GM19351 (cell line): ENCODE measurements at regions not wholly inside any gene's neighbourhood (a gene's known extent, or its start where the extent isn't known, plus 50 kb on each side); places are given as distances from the start of the nearest gene placed in this dataset.
"Not testable (repeated sequence)": the region's sequence is repeated elsewhere in the genome, so short reads cannot be mapped to it uniquely, and the experiment has no call there.

ENCODE experiments used
- ATAC-seq: cut with Tn5 transposase; IDR thresholded peaks from one replicate; pipeline ENCODE4 v1.9.1; 2021; ENCODE audit warnings: mild to moderate bottlenecking, moderate library complexity; ENCODE audit not compliant: unreplicated experiment

DNA sequence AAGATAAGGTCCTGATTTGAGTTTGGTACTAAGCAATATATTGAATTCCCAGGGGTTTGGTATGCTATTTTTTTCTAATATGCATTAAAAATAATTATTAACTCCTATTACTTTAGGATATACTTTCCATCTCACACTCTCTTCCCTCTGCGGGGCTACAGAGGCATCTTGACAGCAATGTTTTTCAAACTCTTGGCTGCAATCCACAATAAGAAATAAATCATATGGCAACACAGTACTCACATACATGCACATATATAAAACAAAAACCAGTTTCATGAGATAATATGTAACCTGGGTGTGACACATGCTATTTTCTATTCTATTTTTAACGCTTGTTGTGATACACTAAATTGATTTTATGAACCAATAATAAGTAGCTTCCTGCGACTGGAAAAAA is 189.5 kb downstream of the UNC5CL start:
- ATAC-seq = no peak

DNA sequence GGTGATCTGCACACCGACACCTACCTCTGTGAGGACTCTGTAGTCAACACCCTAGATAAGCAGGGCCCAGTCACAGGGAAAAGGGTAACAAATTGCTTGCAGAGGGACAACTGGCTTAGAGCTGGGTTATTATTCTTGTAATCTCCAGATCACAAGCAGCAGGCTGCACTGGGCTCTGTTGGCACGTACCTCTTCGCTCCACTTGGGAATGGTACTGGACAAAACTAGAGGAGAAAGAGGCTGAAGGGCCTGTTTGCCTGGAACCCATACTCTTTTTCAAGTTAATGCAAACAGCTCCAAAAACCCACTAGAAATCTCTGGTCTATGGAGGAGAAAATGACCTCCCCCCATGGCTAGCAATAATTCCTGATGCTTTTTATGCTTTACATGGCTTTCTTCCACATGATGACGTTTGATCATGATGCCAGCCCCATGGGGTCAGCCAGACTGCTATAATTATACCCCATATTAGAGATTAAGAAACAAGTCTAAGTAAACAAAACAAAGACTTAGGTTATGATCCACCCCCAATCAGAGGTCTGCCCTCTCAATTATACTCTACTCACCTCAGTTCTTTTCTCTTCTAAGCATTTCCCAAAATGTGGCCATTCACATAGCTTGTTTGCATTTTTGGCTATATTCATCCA is 190.0 kb downstream of the UNC5CL start:
- no peak for ATAC-seq

DNA sequence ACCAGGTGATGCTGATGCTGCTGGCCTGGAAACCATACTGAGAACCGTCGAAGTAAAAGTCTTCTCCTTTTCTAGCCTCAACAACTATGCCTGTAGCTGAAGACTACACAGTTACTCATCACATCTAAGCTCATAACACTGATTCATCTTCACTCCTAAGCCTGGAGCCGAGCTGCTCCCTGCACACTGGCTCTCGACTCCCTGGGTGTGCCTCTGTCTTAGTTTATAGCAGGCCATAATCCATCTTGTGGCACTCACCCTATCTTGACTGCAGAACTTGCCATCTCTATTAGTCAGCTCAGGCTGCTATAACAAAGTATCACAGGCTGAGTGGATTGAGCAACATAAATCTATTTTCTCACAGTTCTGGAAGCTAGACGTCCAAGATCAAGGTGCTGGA is 191.0 kb downstream of the UNC5CL start:
- no peak for ATAC-seq

DNA sequence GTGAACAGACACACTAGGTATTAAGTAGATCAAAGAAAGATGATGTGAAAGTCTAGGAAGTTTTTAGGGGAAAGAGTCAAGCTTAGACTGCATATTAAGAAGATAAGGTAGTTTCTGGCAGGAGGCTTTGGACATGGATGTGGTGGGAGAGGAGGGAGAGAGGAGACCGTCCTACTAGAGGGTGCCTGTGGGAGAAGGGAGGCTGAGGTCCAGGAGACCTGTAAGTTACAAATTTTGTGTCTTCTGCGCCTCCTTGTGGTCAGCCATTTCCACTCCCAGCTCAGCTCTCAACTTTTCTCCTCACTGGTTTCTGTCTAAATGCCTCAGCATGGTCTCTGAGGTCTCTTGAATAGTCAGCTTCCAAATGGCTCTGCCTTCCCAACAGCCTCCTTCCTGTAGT is 193.5 kb downstream of the UNC5CL start:
- no peak for ATAC-seq

DNA sequence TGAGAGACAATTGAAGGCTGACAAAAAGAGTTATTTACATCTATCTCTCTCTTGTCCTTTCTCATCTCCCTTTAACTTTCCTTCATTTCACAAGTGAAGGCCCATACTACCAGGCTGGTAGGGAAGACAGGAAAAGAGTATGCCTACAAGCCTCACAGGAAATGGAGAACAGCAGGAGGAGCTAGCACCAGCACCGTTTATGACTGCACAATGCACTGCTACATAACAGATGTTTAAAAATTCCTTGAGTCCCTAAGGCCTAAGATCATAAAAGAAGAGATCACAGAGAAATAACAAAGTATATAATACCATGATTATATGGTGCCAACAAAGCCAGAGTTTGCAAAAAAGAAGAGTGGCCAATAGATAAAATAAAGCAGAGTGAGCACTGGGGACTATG is 194.8 kb downstream of the UNC5CL start:
- no peak for ATAC-seq

DNA sequence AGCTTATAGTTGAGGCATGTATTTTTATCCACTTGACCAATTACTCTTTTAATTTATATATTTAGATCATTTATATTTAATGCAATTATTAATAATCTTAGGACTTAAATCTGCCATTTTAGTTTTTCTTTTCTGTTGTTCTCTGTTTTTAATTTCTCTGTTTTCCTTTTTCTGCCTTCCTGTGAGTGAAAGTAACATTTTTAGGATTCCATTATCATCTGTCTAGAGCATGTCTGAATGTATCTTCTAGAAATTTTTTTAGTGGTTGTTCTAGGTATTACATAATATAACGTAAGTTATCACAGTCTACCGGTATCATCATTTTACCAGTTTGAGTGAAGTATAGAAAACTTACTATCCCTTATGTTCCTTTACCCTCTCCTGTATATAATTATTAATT is 197.3 kb downstream of the UNC5CL start:
- no peak for ATAC-seq

DNA sequence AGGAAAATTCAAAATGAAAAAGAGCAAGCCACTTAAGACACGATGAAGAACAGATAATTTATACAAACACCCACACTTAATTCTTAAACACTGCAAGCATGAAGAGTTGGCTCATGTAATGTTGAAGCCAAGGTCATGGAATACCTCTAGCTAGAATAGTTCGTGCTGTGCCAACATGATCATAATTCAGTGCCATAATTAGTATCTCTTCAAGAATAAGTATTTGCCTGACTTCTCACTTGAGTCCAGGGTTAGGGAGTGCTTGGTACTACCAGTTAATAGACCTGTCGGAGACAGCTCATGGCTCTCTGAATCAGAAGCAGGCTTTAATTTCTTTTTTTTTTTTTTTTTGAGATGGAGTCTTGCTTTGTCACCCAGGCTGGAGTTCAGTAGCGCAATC is 206.3 kb downstream of the UNC5CL start:
- no peak for ATAC-seq

DNA sequence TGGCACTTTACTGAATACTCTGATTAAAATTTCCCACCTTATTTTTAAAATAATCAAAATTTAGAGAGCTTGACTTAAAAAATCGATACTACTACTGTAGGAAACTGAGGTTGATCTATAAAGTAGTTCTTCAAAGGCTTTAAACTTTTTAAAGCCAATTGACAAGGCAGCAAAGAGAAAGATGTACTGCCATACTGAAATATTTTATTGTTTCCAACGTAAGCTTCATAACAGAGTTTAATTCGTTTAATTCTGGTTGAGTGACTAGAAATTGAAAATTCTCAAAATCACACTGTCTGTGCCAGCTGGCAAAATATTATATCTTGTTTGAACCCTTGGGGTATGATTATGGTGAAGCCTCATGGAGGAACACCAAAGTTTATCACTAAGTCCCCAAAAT is 207.6 kb downstream of the UNC5CL start:
- ATAC-seq = no peak

DNA sequence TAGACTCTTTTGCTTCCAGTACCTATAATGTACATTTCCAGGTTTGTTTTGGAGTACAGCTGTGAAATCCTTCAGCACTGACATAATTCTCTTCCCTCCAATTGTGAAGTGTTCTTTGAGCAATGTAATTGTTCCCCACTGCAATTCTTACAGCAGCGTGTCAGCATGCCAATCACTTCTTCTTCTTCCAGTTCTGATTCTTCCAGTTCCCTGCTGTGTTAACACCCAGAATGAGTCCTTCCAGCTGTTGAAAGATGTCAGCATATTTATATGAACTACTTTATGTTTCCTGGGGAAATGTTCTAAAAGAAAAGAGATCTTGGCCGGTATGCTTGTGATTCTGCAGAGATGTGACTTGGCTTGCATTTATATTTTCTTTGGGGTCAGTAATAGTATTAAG is 213.9 kb downstream of the UNC5CL start:
- ATAC-seq = no peak

DNA sequence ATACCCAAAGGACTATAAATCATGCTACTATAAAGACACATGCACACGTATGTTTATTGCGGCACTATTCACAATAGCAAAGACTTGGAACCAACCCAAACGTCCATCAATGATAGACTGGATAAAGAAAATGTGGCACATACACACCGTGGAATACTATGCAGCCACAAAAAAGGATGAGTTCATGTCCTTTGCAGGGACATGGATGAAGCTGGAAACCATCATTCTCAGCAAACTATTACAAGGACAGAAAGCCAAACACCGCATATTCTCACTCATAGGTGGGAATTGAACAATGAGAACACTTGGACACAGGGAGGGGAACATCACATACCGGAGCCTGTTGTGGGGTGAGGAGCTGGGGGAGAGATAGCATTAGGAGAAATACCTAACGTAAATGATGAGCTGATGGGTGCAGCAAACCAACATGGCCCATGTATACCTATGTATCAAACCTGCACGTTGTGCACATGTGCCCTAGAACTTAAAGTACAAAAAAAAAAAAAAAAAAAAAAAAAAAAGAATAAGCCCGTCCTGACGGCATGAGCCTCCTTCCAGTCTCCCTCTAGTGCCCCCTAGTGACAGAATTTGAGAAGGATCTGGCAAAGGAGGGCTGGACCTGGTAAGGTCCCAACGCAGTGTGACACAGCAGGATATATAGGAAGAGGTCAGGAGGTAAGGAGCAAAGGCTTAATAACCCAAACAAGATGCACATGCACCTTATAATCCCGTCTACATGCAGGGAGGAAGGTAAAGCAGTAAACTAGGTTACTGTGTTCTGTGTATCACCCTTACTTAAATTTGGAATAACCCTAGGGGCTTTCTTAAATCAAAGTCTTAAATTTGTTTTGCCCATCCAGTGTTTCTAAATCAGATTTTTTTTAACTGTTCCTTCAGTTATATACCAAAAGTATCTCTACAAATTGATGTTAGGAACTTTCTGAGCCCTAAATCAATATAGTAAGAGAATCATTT is 214.8 kb downstream of the UNC5CL start:
- not testable (repeated sequence) for ATAC-seq

DNA sequence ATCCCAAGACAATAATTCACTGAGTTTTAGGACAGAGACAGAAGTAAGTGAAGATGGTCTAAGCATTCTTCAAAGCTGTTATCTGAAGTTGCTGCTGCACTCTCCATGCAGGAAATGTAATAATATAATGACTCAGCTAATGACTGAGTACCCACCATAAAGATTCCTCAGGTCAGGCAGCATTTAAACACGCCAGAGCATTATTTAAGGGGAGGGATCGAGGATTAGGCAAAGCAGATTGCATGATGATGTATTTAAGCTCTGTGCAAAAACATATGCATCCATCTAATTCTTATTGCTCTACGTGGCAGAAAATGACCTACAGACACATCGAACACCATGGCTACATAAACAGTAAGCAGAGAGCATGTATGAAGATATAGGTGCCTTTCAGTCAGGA is 216.4 kb downstream of the UNC5CL start:
- no peak for ATAC-seq

DNA sequence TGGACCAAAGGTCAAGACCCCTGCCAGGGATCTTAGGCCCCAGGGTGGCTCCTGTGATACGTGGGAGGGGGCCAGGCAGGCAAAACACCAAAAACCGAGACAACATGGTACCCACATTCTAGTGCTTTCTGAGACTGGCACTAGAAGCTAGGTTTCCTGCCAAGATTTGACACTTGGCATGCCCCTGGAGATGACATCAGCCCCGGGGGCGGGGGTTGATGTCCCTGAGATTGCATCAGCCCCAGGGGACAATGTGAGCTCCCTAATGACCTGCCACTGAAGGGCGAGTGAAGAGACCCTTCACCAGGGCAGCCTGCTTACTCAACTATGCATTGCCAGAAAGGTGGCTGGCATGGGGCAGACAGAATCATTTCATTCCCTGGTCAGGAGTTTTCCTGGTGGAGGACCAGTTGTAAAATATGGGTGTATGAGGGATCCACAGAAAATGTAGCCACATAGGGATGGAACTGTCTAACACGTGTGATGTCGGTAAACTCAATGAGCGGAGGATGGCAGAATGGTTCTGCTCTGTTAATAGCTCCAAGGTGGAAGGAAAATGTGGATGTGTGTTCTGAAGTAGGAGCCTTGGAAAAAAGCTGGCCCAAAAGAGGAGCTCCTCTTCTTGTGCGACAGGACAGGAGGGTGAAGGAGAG is 219.7 kb downstream of the UNC5CL start:
- no peak for ATAC-seq

DNA sequence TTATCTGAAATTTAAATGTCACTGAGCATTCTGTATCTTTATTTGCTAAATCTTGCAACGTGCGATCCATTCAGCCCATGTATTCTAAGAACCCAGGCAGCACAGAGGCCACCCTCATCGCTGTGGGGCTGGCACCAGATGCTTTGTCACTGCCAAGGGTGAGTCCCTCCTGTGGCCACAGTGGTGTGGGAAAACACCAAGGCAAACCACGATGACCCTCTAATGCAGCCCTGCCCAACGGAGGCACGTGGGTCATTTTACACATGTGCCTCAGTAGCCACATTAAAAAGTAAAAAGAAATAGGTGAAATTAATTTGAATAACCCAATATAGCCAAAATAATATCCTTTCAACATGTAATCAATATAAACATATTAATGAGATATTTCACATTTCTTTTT is 221.7 kb downstream of the UNC5CL start:
- no peak for ATAC-seq

DNA sequence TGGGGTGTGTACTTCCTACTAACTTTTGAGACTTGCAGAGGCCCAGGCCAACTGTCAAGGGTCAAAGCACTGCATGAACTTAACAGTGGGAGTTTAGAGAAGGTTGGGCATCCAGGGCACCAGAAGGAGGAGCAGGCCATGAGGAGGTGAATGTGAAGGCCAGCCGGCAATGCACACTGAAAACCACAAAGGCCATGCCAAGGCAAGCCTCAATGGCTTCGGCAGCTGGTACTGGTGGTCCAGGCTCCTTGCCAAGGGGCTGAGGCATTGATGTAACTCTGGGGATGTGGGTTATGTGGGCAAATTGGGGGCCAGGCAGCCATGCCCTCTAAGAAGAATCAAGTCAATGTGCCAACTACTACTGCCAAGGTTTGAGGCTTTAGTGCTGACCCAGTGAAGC is 222.4 kb downstream of the UNC5CL start:
- ATAC-seq = no peak

DNA sequence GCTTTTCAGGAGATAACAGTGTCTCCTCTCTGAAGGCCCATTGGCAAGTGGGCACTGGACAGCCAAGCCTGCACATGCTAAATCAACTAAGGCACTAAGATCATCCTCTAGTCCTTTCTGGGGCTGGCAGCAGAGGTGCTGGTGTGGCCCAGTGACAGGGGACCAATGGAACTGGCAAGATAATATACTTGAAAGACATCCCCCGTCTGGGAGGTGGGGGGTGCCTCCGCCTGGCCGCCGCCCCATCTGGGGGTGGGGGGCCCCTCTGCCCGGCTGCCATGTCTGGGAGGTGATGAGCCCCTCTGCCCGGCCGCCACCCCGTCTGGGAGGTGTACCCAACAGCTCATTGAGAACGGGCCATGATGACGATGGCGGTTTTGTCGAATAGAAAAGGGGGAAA is 223.3 kb downstream of the UNC5CL start:
- no peak for ATAC-seq

DNA sequence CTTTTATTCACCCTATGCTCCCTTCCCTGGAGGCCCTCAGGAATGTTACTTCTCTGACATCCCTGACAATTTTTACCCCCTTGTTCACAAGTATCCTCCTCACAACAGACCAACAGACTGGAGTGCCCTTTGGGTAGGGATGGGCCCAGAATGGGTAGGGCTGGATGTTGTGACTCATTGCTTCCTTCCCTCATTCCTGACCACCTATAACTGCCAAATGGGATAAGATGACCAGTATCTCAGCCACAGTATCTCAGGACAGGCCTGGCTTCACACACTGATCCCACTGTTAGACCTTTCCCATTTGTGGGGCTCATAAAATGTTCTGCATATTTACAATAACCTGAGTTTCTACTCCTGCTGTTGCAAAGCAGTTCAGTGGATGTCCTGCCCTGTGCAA is 223.0 kb upstream of the LRFN2 start:
- no peak for ATAC-seq

DNA sequence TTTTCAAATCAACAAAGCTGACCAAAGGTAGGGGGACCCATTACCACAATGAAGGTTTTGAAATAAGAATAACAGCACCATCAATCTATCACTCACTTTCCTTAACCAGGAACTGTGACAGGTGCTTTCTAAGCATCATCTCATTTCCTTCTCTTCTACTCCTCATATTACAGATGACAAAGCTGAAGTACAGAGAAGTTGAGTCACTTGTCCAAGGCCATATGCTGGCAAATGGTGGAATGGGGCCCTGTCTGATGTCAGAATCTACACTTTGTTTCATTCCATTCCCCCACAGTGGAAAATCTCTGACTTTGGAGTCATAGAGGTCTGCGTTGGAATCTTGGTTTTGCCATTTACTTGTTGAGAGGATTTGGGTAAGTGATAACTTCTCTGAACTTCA is 222.5 kb upstream of the LRFN2 start:
- ATAC-seq = no peak

DNA sequence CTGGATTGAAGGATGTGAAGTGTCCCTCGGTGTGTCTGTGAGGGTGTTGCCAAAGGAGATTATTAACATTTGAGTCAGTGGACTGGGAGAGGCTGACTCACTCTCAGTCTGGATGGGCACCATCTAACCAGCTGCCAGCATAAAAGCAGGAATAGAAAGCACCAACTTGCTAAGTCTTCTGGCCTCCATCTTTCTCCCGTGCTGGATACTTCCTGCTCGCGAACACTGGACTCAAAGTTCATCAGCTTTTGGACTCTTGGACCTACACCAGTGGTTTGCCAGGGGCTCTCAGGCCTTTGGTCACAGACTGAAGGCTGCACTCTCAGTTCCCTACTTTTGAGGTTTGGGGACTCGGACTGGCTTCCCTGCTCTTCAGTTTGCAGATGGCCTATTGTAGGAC is 220.3 kb upstream of the LRFN2 start:
- ATAC-seq = no peak

DNA sequence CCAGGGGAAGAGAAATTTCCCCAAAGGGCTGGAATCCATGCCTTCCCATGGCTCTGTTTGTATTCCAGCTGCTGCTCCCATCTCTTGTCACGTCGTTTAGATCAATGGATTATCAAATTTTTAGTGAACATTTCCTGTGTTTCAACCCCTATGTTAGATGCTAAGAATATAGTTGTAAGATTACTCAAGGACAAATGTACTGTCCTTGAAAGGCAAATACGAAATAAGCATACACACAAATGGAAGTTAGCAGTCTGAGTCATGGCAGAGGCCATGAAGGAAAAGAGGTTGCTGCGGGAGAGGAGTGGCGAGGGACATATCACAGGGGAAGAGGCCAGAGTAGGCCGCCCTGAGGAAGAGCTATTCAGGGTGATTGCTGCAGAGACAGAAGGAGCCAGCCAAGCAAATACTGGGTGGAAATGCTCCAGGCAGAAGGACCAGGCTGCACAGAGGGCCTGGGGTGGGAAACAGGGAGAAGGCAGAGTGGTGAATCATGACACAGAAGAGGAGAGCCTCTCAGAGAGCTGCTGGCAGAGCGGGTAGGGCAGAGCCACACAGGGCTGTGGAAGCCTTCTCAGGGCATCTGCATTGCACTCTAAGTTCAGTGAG is 219.2 kb upstream of the LRFN2 start:
- no peak for ATAC-seq

DNA sequence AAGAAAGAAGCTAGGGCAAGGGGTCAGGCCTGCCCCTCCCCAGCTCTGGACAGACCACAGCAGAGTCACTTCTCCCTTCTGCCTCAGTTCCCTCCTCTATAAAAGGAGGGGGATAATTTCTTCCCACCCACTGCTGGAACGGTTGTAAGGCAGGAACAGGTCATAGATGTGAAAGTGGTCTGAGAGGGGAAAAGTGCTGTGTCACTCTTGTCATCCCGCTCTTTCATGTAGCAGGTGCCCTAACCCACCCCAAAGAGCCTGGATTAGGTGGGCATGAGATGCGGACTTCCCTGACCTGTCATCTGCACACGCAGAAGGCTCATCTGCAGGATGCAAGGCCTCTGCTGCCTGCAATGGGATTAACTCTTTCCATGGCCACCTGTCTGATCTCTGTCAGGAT is 218.2 kb upstream of the LRFN2 start:
- no peak for ATAC-seq

DNA sequence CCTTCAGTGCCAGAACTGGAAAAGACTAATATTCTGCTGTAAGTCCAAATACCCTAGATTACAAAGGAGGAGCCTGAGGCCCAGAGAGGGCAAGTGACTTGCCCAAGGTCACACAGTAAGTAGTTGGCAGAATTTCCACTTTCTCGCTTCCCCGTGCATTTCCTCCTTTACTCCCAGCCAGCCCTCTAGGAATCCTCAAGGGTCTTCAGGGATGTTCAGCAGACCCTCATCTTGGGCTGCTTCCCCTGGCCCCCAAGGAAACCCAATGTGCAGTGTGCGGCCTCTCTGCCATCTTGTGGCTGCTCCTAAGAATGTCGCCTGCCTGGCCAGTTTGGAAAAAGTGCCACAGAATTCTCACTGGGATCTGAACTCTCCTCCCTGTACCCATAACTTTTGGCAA is 217.7 kb upstream of the LRFN2 start:
- ATAC-seq = no peak
